Stimulated activated CD4-positive, alpha-beta T cell treated with anti-CD3 and anti-CD28 coated beads, TNF-alpha, amount 100 ng/mL, for 48 hours (primary cell): ENCODE measurements at regions not wholly inside any gene's neighbourhood (a gene's known extent, or its start where the extent isn't known, plus 50 kb on each side); places are given as distances from the start of the nearest gene placed in this dataset.

Experiments
- DNase-seq, 3 donors: peaks; one replicate each; pipeline ENCODE4 v3.0.0-alpha.2; 2020; ENCODE audit warnings: low read depth in 3 of 3

- DNase-seq = no peak
These were observed 60.2 kb upstream of the ZKSCAN2 start for GRCh38 chr16:25317732-25318316.

- no peak for DNase-seq
These were observed 54.3 kb upstream of the ZKSCAN2 start for GRCh38 chr16:25311950-25312349.

GRCh38 chr16:25311039-25311438, 53.4 kb upstream of the ZKSCAN2 start:
- no peak for DNase-seq
